C4-2B (cell line): ENCODE measurements at regions not wholly inside any gene's neighbourhood (a gene's known extent, or its start where the extent isn't known, plus 50 kb on each side); places are given as distances from the start of the nearest gene placed in this dataset.

Experiments
- ZFX ChIP-seq: fragments of 450-650 bp; IDR thresholded peaks from 2 replicates; pipeline ENCODE4 v1.6.1; 2017
- TF ChIP-seq, protein P1 (sequence below): fragments of 450-650 bp; conservative IDR thresholded peaks from 2 replicates; pipeline ENCODE4 v1.5.1; 2017; ENCODE audit warnings: mild to moderate bottlenecking

DNA sequence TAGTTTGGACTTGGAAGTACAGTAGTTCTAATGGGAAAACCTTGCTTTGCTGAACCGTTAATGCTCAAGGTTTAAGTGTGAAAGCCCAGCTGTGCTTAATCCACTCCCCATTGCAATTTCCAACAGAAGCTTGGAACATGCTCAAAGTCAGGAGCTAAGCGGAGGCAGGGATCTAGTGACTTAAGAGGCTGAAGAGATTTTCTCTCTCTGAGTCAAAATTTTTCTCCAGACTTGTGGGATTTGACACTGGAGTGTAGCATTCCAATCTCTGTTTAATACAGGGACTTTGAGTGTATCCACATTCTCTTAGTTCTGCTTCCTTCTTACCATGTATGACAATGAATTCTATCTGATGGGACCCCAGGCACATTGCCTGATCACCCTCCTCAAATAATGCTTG is 471.8 kb downstream of the KIF4B start:
- TF ChIP-seq, protein P1, sequence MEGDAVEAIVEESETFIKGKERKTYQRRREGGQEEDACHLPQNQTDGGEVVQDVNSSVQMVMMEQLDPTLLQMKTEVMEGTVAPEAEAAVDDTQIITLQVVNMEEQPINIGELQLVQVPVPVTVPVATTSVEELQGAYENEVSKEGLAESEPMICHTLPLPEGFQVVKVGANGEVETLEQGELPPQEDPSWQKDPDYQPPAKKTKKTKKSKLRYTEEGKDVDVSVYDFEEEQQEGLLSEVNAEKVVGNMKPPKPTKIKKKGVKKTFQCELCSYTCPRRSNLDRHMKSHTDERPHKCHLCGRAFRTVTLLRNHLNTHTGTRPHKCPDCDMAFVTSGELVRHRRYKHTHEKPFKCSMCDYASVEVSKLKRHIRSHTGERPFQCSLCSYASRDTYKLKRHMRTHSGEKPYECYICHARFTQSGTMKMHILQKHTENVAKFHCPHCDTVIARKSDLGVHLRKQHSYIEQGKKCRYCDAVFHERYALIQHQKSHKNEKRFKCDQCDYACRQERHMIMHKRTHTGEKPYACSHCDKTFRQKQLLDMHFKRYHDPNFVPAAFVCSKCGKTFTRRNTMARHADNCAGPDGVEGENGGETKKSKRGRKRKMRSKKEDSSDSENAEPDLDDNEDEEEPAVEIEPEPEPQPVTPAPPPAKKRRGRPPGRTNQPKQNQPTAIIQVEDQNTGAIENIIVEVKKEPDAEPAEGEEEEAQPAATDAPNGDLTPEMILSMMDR = no peak
- no peak for TF ChIP-seq ZFX
